Natural killer cell (primary cell): ENCODE measurements at regions not wholly inside any gene's neighbourhood (a gene's known extent, or its start where the extent isn't known, plus 50 kb on each side); places are given as distances from the start of the nearest gene placed in this dataset.

Experiments
- ATAC-seq, 3 donors: fragments of 150-1000 bp in 2 of 3; fragments of 200-7000 bp in 1 of 3; cut with Tn5 transposase; 1 replicate in 1 of 3; 2 replicates in 2 of 3; pipeline ENCODE4 v1.10.0; 2021; ENCODE audit warnings: mild to moderate bottlenecking in 2 of 3, moderate library complexity in 2 of 3
- DNase-seq, 2 donors: peaks; one replicate each; pipeline versions ENCODE4 v3.0.0 to v3.0.0-alpha.2; 2013 to 2021; ENCODE audit warnings: mixed read lengths in 1 of 2
- H3K27ac ChIP-seq: one replicate; pipeline ENCODE4 v1.5.1; 2013; ENCODE audit warnings: mild to moderate bottlenecking, low read length
- H3K27me3 ChIP-seq: one replicate; pipeline ENCODE4 v1.6.1; 2013; ENCODE audit warnings: low read length; ENCODE audit not compliant: control insufficient read depth, insufficient read depth
- H3K36me3 ChIP-seq: one replicate; pipeline ENCODE4 v1.6.1; 2013; ENCODE audit warnings: low read length; ENCODE audit not compliant: control insufficient read depth, insufficient read depth
- H3K4me1 ChIP-seq: one replicate; pipeline ENCODE4 v1.6.1; 2013; ENCODE audit warnings: low read length; ENCODE audit not compliant: control insufficient read depth, insufficient read depth
- H3K4me3 ChIP-seq: one replicate; pipeline ENCODE4 v1.5.1; 2013; ENCODE audit warnings: low read length
- H3K9me3 ChIP-seq: one replicate; pipeline ENCODE4 v1.6.1; 2013; ENCODE audit warnings: low read length; ENCODE audit not compliant: control insufficient read depth, insufficient read depth
- H3K27ac Mint-ChIP-seq, 2 donors: one replicate each; pipeline ENCODE4 v1.8.0; 2022; ENCODE audit warnings: mild to moderate bottlenecking in 2 of 2, mixed read lengths in 2 of 2, moderate library complexity in 1 of 2
- H3K27me3 Mint-ChIP-seq, 2 donors: one replicate each; pipeline ENCODE4 v1.8.0; 2022; ENCODE audit warnings: low read depth in 2 of 2, mixed read lengths in 2 of 2
- H3K36me3 Mint-ChIP-seq: one replicate; pipeline ENCODE4 v1.8.0; 2022; ENCODE audit warnings: mixed read lengths
- H3K4me1 Mint-ChIP-seq, 2 donors: one replicate each; pipeline ENCODE4 v1.8.0; 2022; ENCODE audit warnings: mixed read lengths in 2 of 2
- H3K4me3 Mint-ChIP-seq: one replicate; pipeline ENCODE4 v1.8.0; 2022; ENCODE audit warnings: mild to moderate bottlenecking, moderate library complexity, mixed read lengths
- H3K9me3 Mint-ChIP-seq, 2 donors: one replicate each; pipeline ENCODE4 v1.8.0; 2022; ENCODE audit warnings: mixed read lengths in 2 of 2
- WGBS: methylation state at CpG from one replicate; pipeline ENCODE4 v1.1.7; 2013; ENCODE audit warnings: missing lambda C conversion rate; ENCODE audit not compliant: insufficient coverage; 5-methylcytosine and 5-hydroxymethylcytosine counted together
- intact Hi-C: fragments of 100-400 bp; cut with micrococcal nuclease; formaldehyde crosslinking; loops from one replicate; pipeline ENCODE4 v1.14.2; 2022
- TF ChIP-seq, protein P1 (sequence below): fragments of 200-600 bp; IDR thresholded peaks from one replicate; pipeline ENCODE4 v1.8.0; 2022; ENCODE audit warnings: antibody characterized with exemption

DNA sequence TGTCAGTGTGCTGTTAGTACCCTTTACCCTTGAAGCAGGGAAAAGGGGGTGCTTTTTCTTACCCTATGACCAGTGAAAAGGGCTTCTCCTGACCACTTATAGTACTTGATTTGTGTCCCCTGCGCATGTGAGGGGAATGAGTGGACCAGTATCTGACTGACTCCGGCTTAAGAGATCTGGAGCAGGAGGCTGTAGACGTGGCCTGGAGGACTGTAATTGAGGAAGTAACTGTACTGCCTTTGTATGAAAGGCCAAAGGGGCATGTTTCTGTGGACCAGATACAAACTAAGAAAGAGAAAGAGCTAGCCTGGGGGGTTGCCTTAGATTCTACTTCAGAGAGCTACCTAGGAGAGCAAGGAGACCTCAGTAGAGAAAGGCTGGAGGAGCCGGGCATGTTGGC is 89.9 kb upstream of the TBL1XR1 start:
- H3K27ac ChIP-seq, result no peak overlapping the region
- Mint-ChIP-seq H3K4me1 (peaks cover 7% of the 10 kb centered on the region in 2 donors), H3K27me3 (peaks cover 0 to 4% of the 10 kb centered on the region in 2 donors), H3K36me3 (no peaks in the 10 kb centered on the region), H3K9me3 (no peaks in the 10 kb centered on the region), H3K4me3 (no peak overlapping the region), H3K27ac (no peak overlapping the region)
- H3K4me1 ChIP-seq, result peaks cover under 1% of the 10 kb centered on the region
- H3K9me3 ChIP-seq, result no peaks in the 10 kb centered on the region
- H3K4me3 ChIP-seq, result no peak overlapping the region
- 93% methylated on average over 4 of the region's 4 CpGs for WGBS
- TF ChIP-seq, protein P1, sequence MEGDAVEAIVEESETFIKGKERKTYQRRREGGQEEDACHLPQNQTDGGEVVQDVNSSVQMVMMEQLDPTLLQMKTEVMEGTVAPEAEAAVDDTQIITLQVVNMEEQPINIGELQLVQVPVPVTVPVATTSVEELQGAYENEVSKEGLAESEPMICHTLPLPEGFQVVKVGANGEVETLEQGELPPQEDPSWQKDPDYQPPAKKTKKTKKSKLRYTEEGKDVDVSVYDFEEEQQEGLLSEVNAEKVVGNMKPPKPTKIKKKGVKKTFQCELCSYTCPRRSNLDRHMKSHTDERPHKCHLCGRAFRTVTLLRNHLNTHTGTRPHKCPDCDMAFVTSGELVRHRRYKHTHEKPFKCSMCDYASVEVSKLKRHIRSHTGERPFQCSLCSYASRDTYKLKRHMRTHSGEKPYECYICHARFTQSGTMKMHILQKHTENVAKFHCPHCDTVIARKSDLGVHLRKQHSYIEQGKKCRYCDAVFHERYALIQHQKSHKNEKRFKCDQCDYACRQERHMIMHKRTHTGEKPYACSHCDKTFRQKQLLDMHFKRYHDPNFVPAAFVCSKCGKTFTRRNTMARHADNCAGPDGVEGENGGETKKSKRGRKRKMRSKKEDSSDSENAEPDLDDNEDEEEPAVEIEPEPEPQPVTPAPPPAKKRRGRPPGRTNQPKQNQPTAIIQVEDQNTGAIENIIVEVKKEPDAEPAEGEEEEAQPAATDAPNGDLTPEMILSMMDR, result no peak
- intact Hi-C loops, result no loop called here
- no peaks in the 10 kb centered on the region for H3K27me3 ChIP-seq
- DNase-seq (no peak), ATAC-seq (no peak)
- no peaks in the 10 kb centered on the region for H3K36me3 ChIP-seq

DNA sequence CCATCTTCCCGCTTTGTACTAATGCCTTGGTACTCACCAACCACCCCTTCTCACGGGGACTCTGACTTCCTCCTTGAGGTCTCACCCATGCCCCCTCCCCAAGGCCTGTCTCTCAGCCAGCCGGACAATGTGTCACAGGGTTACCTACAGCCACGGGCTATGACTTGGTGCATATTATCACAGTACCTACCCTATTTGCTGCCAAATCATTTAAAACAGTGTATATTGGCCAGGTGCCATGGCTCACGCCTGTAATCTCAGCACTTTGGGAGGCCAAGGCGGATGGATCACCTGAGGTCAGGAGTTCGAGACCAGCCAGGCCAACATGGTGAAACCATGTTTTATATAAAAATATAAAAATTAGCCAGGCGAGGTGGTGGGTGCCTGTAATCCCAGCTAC is 93.4 kb upstream of the TBL1XR1 start:
- Mint-ChIP-seq H3K27me3 (peaks cover 0 to 4% of the 10 kb centered on the region in 2 donors), H3K4me3 (no peak overlapping the region), H3K36me3 (no peaks in the 10 kb centered on the region), H3K4me1 (peaks cover 5% of the 10 kb centered on the region in 2 donors), H3K27ac (no peak overlapping the region), H3K9me3 (no peaks in the 10 kb centered on the region)
- no peak overlapping the region for H3K4me3 ChIP-seq
- TF ChIP-seq, protein P1, result no peak
- H3K4me1 ChIP-seq, result no peaks in the 10 kb centered on the region
- ATAC-seq, result no peak
- 90% methylated on average over 7 of the region's 8 CpGs for WGBS
- intact Hi-C loops, result no loop called here
- H3K36me3 ChIP-seq, result no peaks in the 10 kb centered on the region
- no peaks in the 10 kb centered on the region for H3K9me3 ChIP-seq
- H3K27ac ChIP-seq, result no peak overlapping the region
- no peaks in the 10 kb centered on the region for H3K27me3 ChIP-seq
- no peak for DNase-seq

DNA sequence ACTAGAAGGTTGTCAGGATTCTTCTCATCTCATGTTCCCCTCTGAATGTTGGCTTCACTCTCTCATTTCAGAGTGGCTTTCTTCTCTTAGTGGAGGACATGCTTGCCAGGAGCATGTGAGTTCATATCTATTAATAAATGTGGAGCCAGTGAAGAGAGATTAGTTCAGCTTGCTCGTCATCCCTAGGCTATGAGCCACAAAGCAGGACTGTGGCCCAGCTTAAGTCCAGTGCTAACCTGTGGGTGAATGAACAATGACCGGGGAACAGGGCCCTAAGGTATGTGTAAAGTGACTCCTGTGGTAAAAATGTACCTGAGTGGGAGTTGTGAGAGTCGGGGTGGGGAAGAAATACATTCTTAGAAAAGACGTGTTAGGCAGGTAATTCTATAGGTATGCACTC is 96.9 kb upstream of the TBL1XR1 start:
- Histone ChIP-seq H3K27me3 (no peaks in the 10 kb centered on the region), H3K36me3 (no peaks in the 10 kb centered on the region), H3K4me1 (no peaks in the 10 kb centered on the region), H3K9me3 (no peaks in the 10 kb centered on the region), H3K27ac (no peak overlapping the region), H3K4me3 (no peak overlapping the region)
- intact Hi-C loops, result no loop called here
- H3K27ac Mint-ChIP-seq, result no peak overlapping the region
- WGBS, result 85% methylated on average over 4 of the region's 4 CpGs
- no peak overlapping the region for H3K4me3 Mint-ChIP-seq
- H3K36me3 Mint-ChIP-seq, result no peaks in the 10 kb centered on the region
- H3K9me3 Mint-ChIP-seq, result no peaks in the 10 kb centered on the region
- peaks cover 0 to 4% of the 10 kb centered on the region in 2 donors for H3K27me3 Mint-ChIP-seq
- no peak for DNase-seq
- ATAC-seq, result no peak
- TF ChIP-seq, protein P1, result no peak
- peaks cover 5% of the 10 kb centered on the region in 2 donors for H3K4me1 Mint-ChIP-seq

DNA sequence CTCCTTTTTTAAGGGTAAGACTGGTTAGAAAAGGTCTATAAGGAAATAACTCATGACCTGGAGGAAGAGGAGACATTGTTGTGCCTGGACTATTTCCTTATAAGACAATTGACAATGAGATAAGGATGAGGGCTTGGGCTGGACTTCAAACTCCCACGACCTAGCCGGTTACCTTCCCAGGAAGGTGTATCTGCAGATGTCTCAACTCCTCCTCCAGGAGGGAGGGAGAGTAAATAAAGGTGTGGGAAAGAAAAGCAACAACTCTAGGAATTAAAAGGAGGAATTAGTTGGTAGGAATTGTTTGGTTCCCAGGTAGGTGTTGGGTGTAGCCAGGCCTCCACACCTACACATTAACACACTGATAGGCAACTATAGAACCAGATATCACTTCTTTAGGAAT is 97.8 kb upstream of the TBL1XR1 start:
- H3K4me1 ChIP-seq, result peaks cover 3% of the 10 kb centered on the region
- DNase-seq (no peak), ATAC-seq (no peak)
- Mint-ChIP-seq H3K4me1 (no peaks in the 10 kb centered on the region), H3K9me3 (no peaks in the 10 kb centered on the region), H3K27me3 (no peaks in the 10 kb centered on the region), H3K4me3 (no peak overlapping the region), H3K27ac (no peak overlapping the region), H3K36me3 (no peaks in the 10 kb centered on the region)
- no peak overlapping the region for H3K27ac ChIP-seq
- H3K9me3 ChIP-seq, result no peaks in the 10 kb centered on the region
- WGBS, result no CpG with 5 or more reads among the region's 2 CpGs
- TF ChIP-seq, protein P1, result no peak
- intact Hi-C loops, result no loop called here
- no peak overlapping the region for H3K4me3 ChIP-seq
- no peaks in the 10 kb centered on the region for H3K27me3 ChIP-seq
- no peaks in the 10 kb centered on the region for H3K36me3 ChIP-seq
